TTC549 (cell line): ENCODE measurements at regions not wholly inside any gene's neighbourhood (a gene's known extent, or its start where the extent isn't known, plus 50 kb on each side); places are given as distances from the start of the nearest gene placed in this dataset.
"Not testable (repeated sequence)": the region's sequence is repeated elsewhere in the genome, so short reads cannot be mapped to it uniquely, and the experiment has no call there.

Experiments
- FAIRE-seq: peaks from 2 replicates; lab custom pipeline; 2012; peaks lifted over from hg19 to GRCh38; lab: Jason Lieb, UNC

GRCh38 chr6:74715355-74716085 lies 490.3 kb downstream of the COL12A1 start:
- FAIRE-seq = no peak

- FAIRE-seq = no peak
Observed at GRCh38 chr6:74713941-74714340, 491.9 kb downstream of the COL12A1 start.

- no peak for FAIRE-seq
Observed at GRCh38 chr6:74705451-74705850, 500.4 kb downstream of the COL12A1 start.

DNA sequence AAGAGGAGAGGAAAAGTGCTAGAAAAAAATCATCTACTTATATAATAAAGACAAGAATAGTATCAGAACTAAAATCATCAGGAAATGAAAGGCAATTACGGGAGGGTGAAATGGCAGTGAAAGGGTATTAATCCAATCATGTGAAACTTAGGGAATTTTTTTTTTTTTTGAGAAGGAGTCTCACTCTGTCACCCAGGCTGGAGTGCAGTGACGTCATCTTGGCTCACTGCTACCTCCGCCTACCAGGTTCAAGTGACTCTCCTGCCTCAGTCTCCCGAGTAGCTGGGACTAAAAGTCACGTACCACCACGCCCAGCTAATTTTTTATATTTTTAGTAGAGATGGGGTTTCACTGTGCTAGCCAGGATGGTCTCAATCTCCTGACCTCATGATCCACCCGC lies 501.3 kb downstream of the COL12A1 start:
- FAIRE-seq = not testable (repeated sequence)

GRCh38 chr6:74690365-74690764 lies 515.5 kb downstream of the COL12A1 start:
- FAIRE-seq = no peak

GRCh38 chr6:74689601-74690000 lies 516.3 kb downstream of the COL12A1 start:
- FAIRE-seq = no peak

- FAIRE-seq = no peak
Observed at GRCh38 chr6:74677463-74677862, 528.4 kb downstream of the COL12A1 start.

- no peak for FAIRE-seq
Observed at GRCh38 chr6:74676906-74677305, 528.9 kb downstream of the COL12A1 start.

DNA sequence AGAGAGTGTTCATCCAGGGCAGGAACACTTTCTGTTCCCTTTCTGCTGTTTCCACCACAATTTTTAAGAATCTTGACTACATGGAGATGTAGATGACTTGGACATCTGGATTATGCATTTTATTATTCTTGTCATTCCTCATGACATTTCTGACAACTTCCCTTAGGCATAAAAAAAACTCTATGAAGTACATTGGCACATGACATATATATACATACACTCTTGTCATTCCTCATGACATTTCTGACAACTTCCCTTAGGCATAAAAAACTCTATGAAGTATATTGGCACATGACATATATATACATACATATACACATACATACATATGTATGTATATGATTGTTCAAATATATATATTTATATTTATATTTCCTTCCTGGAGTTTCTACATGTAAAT lies 531.5 kb downstream of the COL12A1 start:
- FAIRE-seq = no peak

DNA sequence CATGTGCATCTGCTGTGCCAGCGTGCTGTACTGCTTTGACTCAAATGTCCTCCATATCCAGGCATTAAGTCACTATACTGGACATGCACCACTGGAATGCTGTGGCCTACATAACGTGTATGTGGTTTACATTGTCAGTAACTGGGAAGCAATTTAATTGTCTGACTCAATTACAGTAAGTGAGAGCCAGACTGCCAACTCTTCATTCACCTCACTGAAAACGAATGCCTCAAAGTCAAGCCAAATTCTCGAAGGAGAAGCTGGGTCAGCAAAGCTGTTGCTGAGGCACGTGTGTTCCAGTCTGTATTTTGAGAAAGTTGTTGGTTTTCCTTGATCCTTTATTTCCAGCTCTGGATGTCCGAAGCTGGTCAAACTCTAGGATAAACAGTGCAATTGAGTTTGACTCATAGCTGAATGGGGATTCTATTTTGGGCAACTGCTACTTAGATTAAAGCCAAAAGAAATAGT lies 534.3 kb downstream of the COL12A1 start:
- no peak for FAIRE-seq

GRCh38 chr6:74658391-74658790 lies 547.5 kb downstream of the COL12A1 start:
- no peak for FAIRE-seq

GRCh38 chr6:74657931-74658330 lies 547.9 kb downstream of the COL12A1 start:
- no peak for FAIRE-seq

GRCh38 chr6:74657011-74657410 lies 548.8 kb downstream of the COL12A1 start:
- no peak for FAIRE-seq

DNA sequence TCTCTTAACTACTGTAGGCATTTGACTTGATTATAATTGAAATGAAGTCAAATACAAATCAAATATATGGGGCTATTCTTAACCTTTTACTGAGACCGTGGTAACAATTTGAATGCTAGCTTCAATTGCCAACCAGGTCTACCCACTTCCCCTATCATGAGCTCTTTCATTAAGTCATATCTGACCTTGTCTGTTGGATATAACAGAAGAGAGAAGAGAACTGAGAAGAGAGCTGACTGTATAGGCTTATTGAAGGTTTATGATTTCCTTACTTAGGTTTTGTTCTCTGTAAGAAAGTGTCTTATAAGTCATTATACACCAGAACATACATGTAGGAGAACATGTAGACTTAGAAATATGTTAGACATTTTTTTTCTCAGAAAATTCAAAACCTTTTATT lies 549.4 kb downstream of the COL12A1 start:
- FAIRE-seq = no peak

GRCh38 chr6:74654296-74654695 lies 551.6 kb downstream of the COL12A1 start:
- no peak for FAIRE-seq

DNA sequence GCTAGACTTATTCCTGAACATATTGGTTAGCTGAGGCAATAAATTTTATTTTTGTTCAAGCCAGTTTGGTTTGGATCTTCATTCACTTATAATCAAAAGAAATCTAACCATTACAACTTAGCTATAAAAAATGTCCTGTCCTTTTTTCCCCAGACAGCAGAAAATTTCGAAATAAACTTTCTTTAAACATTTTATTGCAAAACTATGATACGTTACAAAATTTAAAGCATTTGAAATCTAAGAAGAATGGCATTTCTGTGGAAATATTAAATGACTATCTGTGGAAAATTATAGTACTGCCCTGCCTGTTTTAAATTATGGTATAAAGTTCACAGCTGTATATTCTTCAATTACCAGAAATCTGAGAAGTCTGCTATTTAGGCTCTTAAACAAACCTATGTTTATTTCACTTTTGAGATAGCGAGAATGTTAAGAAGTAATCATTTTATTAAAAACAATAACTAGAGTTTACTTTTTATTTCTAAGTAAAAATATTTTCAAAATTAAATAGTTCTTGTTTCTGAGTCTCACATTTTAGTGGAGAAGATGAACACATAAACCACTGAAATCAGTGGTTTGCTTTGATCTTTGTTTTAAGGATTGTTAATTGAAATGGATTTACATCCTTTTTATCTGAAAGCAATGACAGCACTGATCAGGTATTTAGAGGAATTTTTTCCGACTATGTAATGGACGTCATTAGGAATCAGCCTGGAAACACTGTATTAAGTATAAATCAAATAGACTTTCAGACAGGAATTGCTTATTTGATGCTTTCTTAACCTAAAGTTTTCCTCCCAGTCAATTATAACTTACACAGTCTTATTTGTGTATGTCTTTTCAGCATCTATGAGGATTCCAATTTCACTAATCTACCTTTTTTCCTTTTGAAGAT lies 553.7 kb downstream of the COL12A1 start:
- FAIRE-seq = no peak

DNA sequence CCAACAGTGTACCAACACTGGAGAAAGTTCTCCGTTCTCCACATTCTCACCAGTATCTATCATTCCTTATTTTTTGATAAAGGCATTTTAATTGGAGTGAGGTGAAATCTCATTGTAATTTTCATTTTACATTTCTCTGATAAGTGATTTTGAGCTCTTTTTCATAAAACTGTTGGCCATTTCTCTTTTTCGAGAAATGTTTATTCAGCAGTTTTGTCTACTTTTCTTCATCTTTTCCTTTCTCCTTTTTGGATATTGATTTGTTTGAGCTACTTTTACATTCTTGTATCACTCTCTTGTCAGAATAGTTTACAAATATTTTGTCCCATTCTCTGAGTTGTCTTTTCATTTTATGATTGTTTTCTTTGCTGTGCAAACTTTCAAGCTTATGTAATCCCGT lies 555.2 kb downstream of the COL12A1 start:
- FAIRE-seq = no peak

DNA sequence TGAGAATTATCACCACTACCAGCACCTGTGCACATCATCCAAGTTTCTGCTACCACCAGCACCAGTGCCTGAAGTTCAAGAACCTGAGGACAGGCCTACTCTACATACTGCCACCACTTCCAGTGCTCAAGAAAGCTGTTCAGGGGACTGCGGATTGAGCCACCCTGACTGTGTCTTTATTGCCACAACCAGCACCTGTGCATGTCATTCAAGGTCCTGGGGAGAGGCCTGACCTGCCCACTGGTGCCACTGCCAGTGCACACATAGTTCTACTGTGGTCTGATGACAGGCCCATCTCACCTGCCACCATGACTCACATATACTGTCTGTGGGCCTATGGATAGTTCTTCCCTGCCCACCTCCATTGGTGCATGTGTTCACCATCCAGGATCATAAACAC lies 559.4 kb downstream of the COL12A1 start:
- no peak for FAIRE-seq

- no peak for FAIRE-seq
Observed at GRCh38 chr6:74645108-74645849, 560.6 kb downstream of the COL12A1 start.

GRCh38 chr6:74642101-74642500 lies 563.8 kb downstream of the COL12A1 start:
- no peak for FAIRE-seq

DNA sequence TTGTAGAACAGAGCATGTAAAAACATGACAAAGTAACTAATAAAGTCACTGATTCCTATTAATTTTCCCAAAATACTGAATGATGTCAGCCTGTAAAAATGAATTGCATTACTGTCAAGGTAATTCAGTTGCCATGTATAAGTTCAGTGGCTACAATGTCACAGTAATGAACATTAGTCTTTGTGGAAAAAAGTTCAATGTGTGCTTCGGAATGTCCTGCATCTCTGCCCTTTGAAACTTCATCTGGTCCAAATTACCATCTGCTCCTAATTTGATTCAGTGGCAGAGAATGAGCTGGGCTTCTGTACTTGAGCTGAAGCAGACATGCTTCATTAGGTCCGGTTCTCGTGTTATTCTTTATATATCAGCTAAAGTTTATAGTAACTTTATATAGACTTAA lies 567.4 kb downstream of the COL12A1 start:
- FAIRE-seq = no peak

DNA sequence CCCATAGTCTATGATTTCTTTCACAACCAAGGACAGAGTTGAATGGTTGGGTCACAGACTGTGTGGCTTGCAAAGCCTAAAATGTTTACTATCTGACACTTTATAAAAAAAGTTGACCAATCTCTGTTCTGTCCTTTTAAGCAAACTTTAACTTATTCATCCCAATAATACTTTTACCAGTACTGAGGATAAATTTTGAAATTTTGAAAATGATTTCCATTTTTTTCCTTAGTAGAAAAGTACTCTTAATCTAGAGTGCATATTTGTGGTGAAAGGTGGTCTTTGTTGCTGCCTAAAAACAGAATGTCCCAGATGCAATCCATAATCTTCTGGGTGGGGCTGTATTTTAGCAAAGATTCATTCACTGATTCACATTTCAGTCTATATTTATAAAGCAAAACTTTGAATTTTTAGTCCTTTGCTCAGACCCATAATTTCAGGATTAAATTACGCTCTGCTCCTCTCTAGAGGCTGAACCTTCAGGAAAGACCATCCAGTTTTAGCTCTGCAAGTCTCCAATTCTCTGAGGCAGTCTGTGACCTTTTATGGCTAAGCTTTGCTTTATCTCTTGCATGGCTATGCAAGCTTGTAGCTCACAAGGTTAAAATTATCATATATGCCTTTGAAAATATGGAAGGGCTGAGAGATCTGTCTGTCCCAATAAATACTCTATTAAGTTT lies 573.5 kb downstream of the COL12A1 start:
- no peak for FAIRE-seq
